Vagina (tissue), 2 donors: ENCODE measurements at regions not wholly inside any gene's neighbourhood (a gene's known extent, or its start where the extent isn't known, plus 50 kb on each side); places are given as distances from the start of the nearest gene placed in this dataset.

Experiments used
- DNase-seq, 2 donors: peaks; one replicate each; pipeline ENCODE4 v3.0.0-alpha.2; 2017; ENCODE audit errors: extremely low spot score in 2 of 2
- H3K27ac ChIP-seq: fragments of 200-600 bp; sonication (generic); one replicate; pipeline ENCODE4 v1.5.1; 2019
- H3K27me3 ChIP-seq: fragments of 200-600 bp; sonication (generic); one replicate; pipeline ENCODE4 v1.5.1; 2019
- H3K36me3 ChIP-seq, 2 donors: fragments of 200-600 bp; sonication (generic); one replicate each; pipeline ENCODE4 v1.5.1; 2017 to 2019
- H3K4me1 ChIP-seq: fragments of 200-600 bp; sonication (generic); one replicate; pipeline ENCODE4 v1.5.1; 2019
- H3K4me3 ChIP-seq, 2 donors: fragments of 200-600 bp; sonication (generic); 1 replicate in 1 of 2; 2 replicates in 1 of 2; pipeline ENCODE4 v1.5.1; 2016 to 2019
- H3K9me3 ChIP-seq: fragments of 200-600 bp; sonication (generic); one replicate; pipeline ENCODE4 v1.5.1; 2019
- POLR2A ChIP-seq, 2 donors: fragments of 450-650 bp; IDR thresholded peaks; one replicate each; pipeline ENCODE4 v1.6.1; 2017; ENCODE audit warnings: antibody characterized with exemption in 2 of 2, mild to moderate bottlenecking in 2 of 2, moderate library complexity in 2 of 2
- POLR2AphosphoS5 ChIP-seq, 2 donors: sonication (generic); formaldehyde crosslinking; IDR thresholded peaks; one replicate each; pipeline ENCODE4 v1.9.0; 2017; ENCODE audit warnings: antibody characterized with exemption in 2 of 2, mild to moderate bottlenecking in 2 of 2, low read depth in 1 of 2; ENCODE audit not compliant: insufficient read depth in 1 of 2
- intact Hi-C: fragments of 100-400 bp; cut with DNase I; formaldehyde crosslinking; loops from one replicate; pipeline ENCODE4 v1.15.1; 2023
- TF ChIP-seq, protein P1 (sequence below), 3 experiments: fragments of 450-650 bp in 2 of 3; fragments of 200-600 bp in 1 of 3; sonication (generic) in 1 of 3; IDR thresholded peaks; one replicate each; pipeline ENCODE4 v1.5.1; 2017 to 2019; ENCODE audit warnings: antibody characterized with exemption in 3 of 3, mild to moderate bottlenecking in 2 of 3, moderate library complexity in 2 of 3

DNA sequence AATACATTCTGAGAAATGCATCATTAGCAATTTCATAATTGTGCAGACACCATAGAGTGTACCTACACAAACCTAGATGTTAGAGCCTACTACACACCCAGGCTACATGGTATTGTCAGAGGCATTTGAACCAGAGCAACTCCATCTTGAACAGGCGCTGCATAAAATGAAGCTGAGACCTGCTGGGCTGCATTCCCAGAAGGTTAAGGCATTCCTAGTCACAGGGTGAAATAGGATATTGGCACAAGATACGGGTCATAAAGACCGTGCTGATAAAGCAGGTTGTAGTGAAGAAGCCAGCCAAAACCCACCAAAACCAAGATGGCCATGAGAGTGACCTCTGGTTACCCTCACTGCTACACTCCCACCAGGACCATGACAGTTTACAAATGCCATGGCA, 116.4 kb downstream of the LARP7 start:
- intact Hi-C loops = no loop called here
- no peak for TF ChIP-seq POLR2A (IDR thresholded peaks at IDR 0.05)
- no peaks in the 10 kb centered on the region for H3K9me3 ChIP-seq
- H3K27me3 ChIP-seq = no peaks in the 10 kb centered on the region
- H3K4me3 ChIP-seq = no peak overlapping the region
- DNase-seq = no peak
- no peaks in the 10 kb centered on the region for H3K4me1 ChIP-seq
- H3K27ac ChIP-seq = no peak overlapping the region
- H3K36me3 ChIP-seq = no peaks in the 10 kb centered on the region

DNA sequence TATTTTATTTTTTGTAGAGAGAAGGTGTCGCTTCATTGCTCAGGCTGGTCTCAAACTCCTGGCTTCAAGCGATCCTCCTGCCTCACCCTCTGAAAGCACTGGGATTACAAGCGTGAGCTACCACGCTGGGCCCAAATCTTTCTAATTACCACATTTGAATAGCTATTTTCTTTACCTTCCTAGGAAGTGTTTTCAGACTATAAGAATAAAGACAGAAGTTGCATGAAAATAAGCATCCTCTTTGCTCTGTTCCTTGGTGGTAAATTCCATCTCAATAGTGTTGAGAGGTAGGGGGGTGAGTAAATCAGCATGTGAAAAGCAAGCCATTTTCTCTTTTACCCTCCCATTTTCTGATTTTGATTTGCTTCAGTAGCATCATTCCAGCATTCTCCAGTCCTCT, 122.4 kb downstream of the LARP7 start:
- DNase-seq = no peak
- intact Hi-C loops = no loop called here
- Histone ChIP-seq H3K4me1 (no peaks in the 10 kb centered on the region), H3K4me3 (no peak overlapping the region), H3K27me3 (no peaks in the 10 kb centered on the region), H3K27ac (no peak overlapping the region), H3K9me3 (no peaks in the 10 kb centered on the region), H3K36me3 (no peaks in the 10 kb centered on the region)
- TF ChIP-seq POLR2AphosphoS5 (IDR thresholded peaks at IDR 0.05; ENCODE audit: insufficient read depth in 1 of 2, low read depth in 1 of 2) (no peak), POLR2A (IDR thresholded peaks at IDR 0.05) (no peak)
- TF ChIP-seq, protein P1, sequence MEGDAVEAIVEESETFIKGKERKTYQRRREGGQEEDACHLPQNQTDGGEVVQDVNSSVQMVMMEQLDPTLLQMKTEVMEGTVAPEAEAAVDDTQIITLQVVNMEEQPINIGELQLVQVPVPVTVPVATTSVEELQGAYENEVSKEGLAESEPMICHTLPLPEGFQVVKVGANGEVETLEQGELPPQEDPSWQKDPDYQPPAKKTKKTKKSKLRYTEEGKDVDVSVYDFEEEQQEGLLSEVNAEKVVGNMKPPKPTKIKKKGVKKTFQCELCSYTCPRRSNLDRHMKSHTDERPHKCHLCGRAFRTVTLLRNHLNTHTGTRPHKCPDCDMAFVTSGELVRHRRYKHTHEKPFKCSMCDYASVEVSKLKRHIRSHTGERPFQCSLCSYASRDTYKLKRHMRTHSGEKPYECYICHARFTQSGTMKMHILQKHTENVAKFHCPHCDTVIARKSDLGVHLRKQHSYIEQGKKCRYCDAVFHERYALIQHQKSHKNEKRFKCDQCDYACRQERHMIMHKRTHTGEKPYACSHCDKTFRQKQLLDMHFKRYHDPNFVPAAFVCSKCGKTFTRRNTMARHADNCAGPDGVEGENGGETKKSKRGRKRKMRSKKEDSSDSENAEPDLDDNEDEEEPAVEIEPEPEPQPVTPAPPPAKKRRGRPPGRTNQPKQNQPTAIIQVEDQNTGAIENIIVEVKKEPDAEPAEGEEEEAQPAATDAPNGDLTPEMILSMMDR (IDR thresholded peaks at IDR 0.05) = no peak

DNA sequence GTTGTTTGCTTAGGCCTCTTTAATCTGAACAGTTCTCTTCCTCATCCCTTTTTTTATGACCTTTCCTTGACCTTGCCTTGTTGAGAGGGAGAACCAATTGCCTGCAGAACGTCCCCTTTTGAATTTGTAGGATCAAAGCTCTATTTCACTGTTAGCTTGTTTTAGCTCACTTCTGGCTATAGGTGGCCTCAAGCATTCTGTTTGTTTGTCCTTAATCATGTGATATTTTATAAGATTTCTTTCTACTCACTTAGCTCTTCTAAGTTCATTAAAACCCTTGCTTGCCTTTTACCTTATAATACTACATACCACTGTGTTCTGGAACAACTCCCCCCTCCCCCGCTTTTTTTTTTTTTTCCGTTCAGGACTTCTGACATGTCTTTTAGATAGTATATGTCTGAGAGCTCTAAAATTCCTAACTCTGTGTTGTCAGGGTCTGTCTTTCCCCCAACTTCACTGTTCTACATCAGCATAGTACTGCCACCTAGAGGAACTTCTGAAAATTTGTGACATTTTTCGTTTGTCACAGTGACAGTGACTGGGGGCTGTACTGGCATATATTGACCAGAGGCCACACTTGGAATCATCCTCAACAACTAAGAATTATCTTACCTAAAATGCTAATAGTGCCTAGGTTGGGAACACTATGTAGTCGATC, 128.5 kb downstream of the LARP7 start:
- intact Hi-C loops = no loop called here
- Histone ChIP-seq H3K27ac (no peak overlapping the region), H3K4me3 (no peak overlapping the region), H3K9me3 (no peaks in the 10 kb centered on the region), H3K27me3 (no peaks in the 10 kb centered on the region), H3K36me3 (no peaks in the 10 kb centered on the region), H3K4me1 (no peaks in the 10 kb centered on the region)
- TF ChIP-seq, protein P1 (IDR thresholded peaks at IDR 0.05) = peak in 1 of 3 experiments; percentile 8
- TF ChIP-seq POLR2A (IDR thresholded peaks at IDR 0.05) = no peak
- DNase-seq = no peak

DNA sequence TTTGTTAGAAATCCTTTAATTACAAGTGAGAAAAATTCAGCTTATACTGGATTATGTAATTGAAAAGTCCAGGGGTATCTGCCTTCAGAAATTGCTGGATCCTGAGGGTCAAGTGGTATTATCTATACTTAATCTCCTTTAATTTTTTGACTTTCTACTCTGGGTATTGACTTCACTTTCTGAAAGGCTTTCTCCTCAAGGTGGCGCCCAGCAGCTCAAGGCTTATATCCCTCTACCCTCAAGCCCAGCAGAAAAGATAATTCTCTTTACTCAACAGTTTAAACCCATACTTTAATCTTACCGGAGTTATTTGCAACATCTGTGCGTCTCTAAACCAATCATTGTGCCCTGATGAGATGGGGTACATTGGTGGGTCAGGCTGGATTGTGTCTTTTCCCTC, 129.5 kb downstream of the LARP7 start:
- Histone ChIP-seq H3K27me3 (no peaks in the 10 kb centered on the region), H3K4me3 (no peak overlapping the region), H3K4me1 (no peaks in the 10 kb centered on the region), H3K9me3 (no peaks in the 10 kb centered on the region), H3K36me3 (no peaks in the 10 kb centered on the region), H3K27ac (no peak overlapping the region)
- intact Hi-C loops = no loop called here
- TF ChIP-seq, protein P1 (IDR thresholded peaks at IDR 0.05) = no peak
- TF ChIP-seq POLR2A (IDR thresholded peaks at IDR 0.05) (no peak), POLR2AphosphoS5 (IDR thresholded peaks at IDR 0.05; ENCODE audit: insufficient read depth in 1 of 2, low read depth in 1 of 2) (no peak)
- no peak for DNase-seq

DNA sequence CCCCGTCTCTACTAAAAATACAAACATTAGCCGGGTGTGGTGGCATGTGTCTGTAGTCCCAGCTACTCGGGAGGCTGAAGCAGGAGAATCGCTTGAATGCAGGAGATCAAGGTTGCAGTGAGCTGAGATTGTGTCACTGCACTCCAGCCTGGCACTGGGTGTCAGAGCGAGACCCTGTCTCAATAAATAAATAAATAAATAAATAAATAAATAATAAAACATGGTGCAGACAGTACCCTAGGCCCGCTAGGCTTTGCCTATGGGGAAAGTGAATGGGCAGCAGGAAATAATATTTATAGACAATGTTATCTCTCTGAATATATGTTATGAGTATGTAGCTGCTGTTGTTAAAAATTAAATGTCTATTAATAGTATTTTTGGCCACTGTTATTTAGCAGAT, 130.4 kb downstream of the LARP7 start:
- Histone ChIP-seq H3K27me3 (no peaks in the 10 kb centered on the region), H3K27ac (no peak overlapping the region), H3K9me3 (no peaks in the 10 kb centered on the region), H3K4me3 (no peak overlapping the region), H3K4me1 (no peaks in the 10 kb centered on the region), H3K36me3 (no peaks in the 10 kb centered on the region)
- intact Hi-C loops = no loop called here
- TF ChIP-seq POLR2A (IDR thresholded peaks at IDR 0.05) = no peak
- TF ChIP-seq, protein P1 (IDR thresholded peaks at IDR 0.05) = no peak
- no peak for TF ChIP-seq POLR2AphosphoS5 (IDR thresholded peaks at IDR 0.05; ENCODE audit: insufficient read depth in 1 of 2, low read depth in 1 of 2)
- DNase-seq = no peak
